COR-L47 (cell line): ENCODE measurements at regions not wholly inside any gene's neighbourhood (a gene's known extent, or its start where the extent isn't known, plus 50 kb on each side); places are given as distances from the start of the nearest gene placed in this dataset.

Experiments used
- DNase-seq: peaks from one replicate; lab custom pipeline; 2025; lab: John Stamatoyannopoulos, UW

GRCh38 chr17:69900101-69900500, 174.9 kb upstream of the KCNJ16 start:
- no peak for DNase-seq

GRCh38 chr17:69900829-69901228, 174.2 kb upstream of the KCNJ16 start:
- DNase-seq, result no peak

GRCh38 chr17:69906306-69906705, 168.7 kb upstream of the KCNJ16 start:
- no peak for DNase-seq

- no peak for DNase-seq
Measured at GRCh38 chr17:69907132-69907847, 167.7 kb upstream of the KCNJ16 start.

- DNase-seq, result no peak
Measured at GRCh38 chr17:69908626-69909368, 166.2 kb upstream of the KCNJ16 start.

GRCh38 chr17:69909389-69909788, 165.6 kb upstream of the KCNJ16 start:
- DNase-seq, result no peak

GRCh38 chr17:69912805-69913204, 162.2 kb upstream of the KCNJ16 start:
- DNase-seq, result no peak

- no peak for DNase-seq
Measured at GRCh38 chr17:69913216-69913615, 161.8 kb upstream of the KCNJ16 start.

GRCh38 chr17:69913616-69914015, 161.4 kb upstream of the KCNJ16 start:
- no peak for DNase-seq

- DNase-seq, result no peak
Measured at GRCh38 chr17:69914520-69914919, 160.5 kb upstream of the KCNJ16 start.

- DNase-seq, result no peak
Measured at GRCh38 chr17:69916761-69917160, 158.3 kb upstream of the KCNJ16 start.

GRCh38 chr17:69918164-69918563, 156.9 kb upstream of the KCNJ16 start:
- no peak for DNase-seq

- no peak for DNase-seq
Measured at GRCh38 chr17:69919789-69920188, 155.2 kb upstream of the KCNJ16 start.

GRCh38 chr17:69921046-69921445, 154.0 kb upstream of the KCNJ16 start:
- no peak for DNase-seq

- DNase-seq, result no peak
Measured at GRCh38 chr17:69928611-69929010, 146.4 kb upstream of the KCNJ16 start.

- DNase-seq, result no peak
Measured at GRCh38 chr17:69936996-69937395, 138.0 kb upstream of the KCNJ16 start.

GRCh38 chr17:69943058-69943457, 132.0 kb upstream of the KCNJ16 start:
- no peak for DNase-seq

GRCh38 chr17:69944406-69944805, 130.6 kb upstream of the KCNJ16 start:
- DNase-seq, result no peak

- no peak for DNase-seq
Measured at GRCh38 chr17:69945698-69946185, 129.3 kb upstream of the KCNJ16 start.

GRCh38 chr17:69947027-69947759, 127.8 kb upstream of the KCNJ16 start:
- no peak for DNase-seq

- no peak for DNase-seq
Measured at GRCh38 chr17:69948406-69948805, 126.6 kb upstream of the KCNJ16 start.

GRCh38 chr17:69949496-69949895, 125.5 kb upstream of the KCNJ16 start:
- DNase-seq, result no peak
